Astrocyte (in vitro differentiated cells and primary cell): ENCODE measurements at regions not wholly inside any gene's neighbourhood (a gene's known extent, or its start where the extent isn't known, plus 50 kb on each side); places are given as distances from the start of the nearest gene placed in this dataset.

Experiments
- DNase-seq: peaks from one replicate; pipeline ENCODE4 v3.0.0-alpha.2; 2010; ENCODE audit warnings: low read depth
- FAIRE-seq: peaks from 2 replicates; lab custom pipeline; 2011; peaks lifted over from hg19 to GRCh38; lab: Jason Lieb, UNC
- H2AFZ ChIP-seq: 2 replicates; pipeline ENCODE4 v1.6.0; 2012; ENCODE audit warnings: low read depth, low read length, inconsistent platforms
- H3K27ac ChIP-seq: 2 replicates; pipeline ENCODE4 v1.5.1; 2011; ENCODE audit warnings: low read depth, low read length, inconsistent platforms
- H3K27me3 ChIP-seq: 2 replicates; pipeline ENCODE4 v1.6.0; 2011; ENCODE audit warnings: low read length, inconsistent platforms; ENCODE audit not compliant: insufficient read depth
- H3K36me3 ChIP-seq: 2 replicates; pipeline ENCODE4 v1.5.1; 2011; ENCODE audit warnings: low read length, inconsistent platforms; ENCODE audit not compliant: insufficient read depth
- H3K4me1 ChIP-seq: 2 replicates; pipeline ENCODE4 v1.5.1; 2011; ENCODE audit warnings: low read length, inconsistent platforms; ENCODE audit not compliant: insufficient read depth
- H3K4me2 ChIP-seq: 2 replicates; pipeline ENCODE4 v1.6.0; 2012; ENCODE audit warnings: low read length, inconsistent platforms
- H3K4me3 ChIP-seq: 2 replicates; pipeline ENCODE4 v1.5.1; 2011; ENCODE audit warnings: low read depth, mild to moderate bottlenecking, low read length, inconsistent platforms; ENCODE audit not compliant: insufficient read depth
- H3K79me2 ChIP-seq: 2 replicates; pipeline ENCODE4 v1.6.0; 2012; ENCODE audit warnings: mild to moderate bottlenecking, low read length, inconsistent platforms; ENCODE audit not compliant: insufficient read depth
- H3K9ac ChIP-seq: 2 replicates; pipeline ENCODE4 v1.6.0; 2012; ENCODE audit warnings: mild to moderate bottlenecking, low read length, inconsistent platforms
- H3K9me3 ChIP-seq: 2 replicates; pipeline ENCODE4 v1.5.1; 2012; ENCODE audit warnings: low read depth, mild to moderate bottlenecking, low read length, inconsistent platforms; ENCODE audit not compliant: insufficient read depth
- H4K20me1 ChIP-seq: 2 replicates; pipeline ENCODE4 v1.6.0; 2012; ENCODE audit warnings: low read length, inconsistent platforms; ENCODE audit not compliant: insufficient read depth
- H3K27ac Mint-ChIP-seq: one replicate; pipeline ENCODE4 v1.8.0; 2021; ENCODE audit warnings: mild to moderate bottlenecking, mixed read lengths; ENCODE audit not compliant: unreplicated experiment
- H3K27me3 Mint-ChIP-seq: one replicate; pipeline ENCODE4 v1.8.0; 2021; ENCODE audit warnings: low read depth, mixed read lengths; ENCODE audit not compliant: unreplicated experiment
- H3K36me3 Mint-ChIP-seq: one replicate; pipeline ENCODE4 v1.8.0; 2021; ENCODE audit warnings: low read depth, mixed read lengths; ENCODE audit not compliant: unreplicated experiment
- H3K4me1 Mint-ChIP-seq: one replicate; pipeline ENCODE4 v1.8.0; 2021; ENCODE audit warnings: low read depth, mixed read lengths; ENCODE audit not compliant: unreplicated experiment
- H3K4me3 Mint-ChIP-seq: one replicate; pipeline ENCODE4 v1.8.0; 2021; ENCODE audit warnings: mild to moderate bottlenecking, moderate library complexity, mixed read lengths; ENCODE audit not compliant: unreplicated experiment
- H3K9me3 Mint-ChIP-seq: one replicate; pipeline ENCODE4 v1.8.0; 2021; ENCODE audit warnings: mild to moderate bottlenecking, mixed read lengths; ENCODE audit not compliant: unreplicated experiment
- CTCF ChIP-seq: IDR thresholded peaks from 2 replicates; pipeline ENCODE4 v1.5.1; 2011; ENCODE audit warnings: low read depth, mild to moderate bottlenecking, inconsistent platforms, low read length, moderate library complexity; ENCODE audit not compliant: insufficient read depth
- EZH2 ChIP-seq: IDR thresholded peaks from 2 replicates; pipeline ENCODE4 v1.6.1; 2012; ENCODE audit warnings: mild to moderate bottlenecking, low read length, inconsistent platforms; ENCODE audit not compliant: insufficient read depth

- H3K36me3 ChIP-seq, result no peaks in the 10 kb centered on the region
- TF ChIP-seq EZH2 (no peak), CTCF (no peak)
- no peaks in the 10 kb centered on the region for H3K27me3 Mint-ChIP-seq
- H3K4me3 ChIP-seq, result no peak overlapping the region
- FAIRE-seq (no peak), DNase-seq (no peak)
- no peak overlapping the region for H3K9ac ChIP-seq
- H3K27ac Mint-ChIP-seq, result no peak overlapping the region
- no peak overlapping the region for H3K4me2 ChIP-seq
- peaks cover 4% of the 10 kb centered on the region for H3K4me1 ChIP-seq
- H3K36me3 Mint-ChIP-seq, result peaks cover 2% of the 10 kb centered on the region
- no peaks in the 10 kb centered on the region for H3K27me3 ChIP-seq
- H3K4me1 Mint-ChIP-seq, result peaks cover 28% of the 10 kb centered on the region
- H3K9me3 Mint-ChIP-seq, result no peaks in the 10 kb centered on the region
- no peak overlapping the region for H3K27ac ChIP-seq
- H3K9me3 ChIP-seq, result no peaks in the 10 kb centered on the region
- H3K79me2 ChIP-seq, result no peaks in the 10 kb centered on the region
- no peak overlapping the region for H2AFZ ChIP-seq
- H4K20me1 ChIP-seq, result no peaks in the 10 kb centered on the region
- no peak overlapping the region for H3K4me3 Mint-ChIP-seq
Observed at GRCh38 chr5:167869125-167869524, 422.3 kb upstream of the WWC1 start.

GRCh38 chr5:167870055-167870454, 421.4 kb upstream of the WWC1 start:
- no peaks in the 10 kb centered on the region for H3K27me3 ChIP-seq
- H4K20me1 ChIP-seq, result no peaks in the 10 kb centered on the region
- H3K4me1 ChIP-seq, result peaks cover 4% of the 10 kb centered on the region
- peaks cover 25% of the 10 kb centered on the region for H3K4me1 Mint-ChIP-seq
- H3K79me2 ChIP-seq, result no peaks in the 10 kb centered on the region
- no peak overlapping the region for H3K4me3 ChIP-seq
- peaks cover 5% of the 10 kb centered on the region for H3K36me3 Mint-ChIP-seq
- no peak overlapping the region for H3K4me2 ChIP-seq
- H3K27ac ChIP-seq, result no peak overlapping the region
- H3K36me3 ChIP-seq, result no peaks in the 10 kb centered on the region
- peak; percentile 82 for DNase-seq
- H3K27ac Mint-ChIP-seq, result no peak overlapping the region
- H2AFZ ChIP-seq, result no peak overlapping the region
- H3K27me3 Mint-ChIP-seq, result no peaks in the 10 kb centered on the region
- no peak overlapping the region for H3K9ac ChIP-seq
- no peak overlapping the region for H3K4me3 Mint-ChIP-seq
- no peak for FAIRE-seq
- no peaks in the 10 kb centered on the region for H3K9me3 Mint-ChIP-seq
- TF ChIP-seq EZH2 (no peak), CTCF (no peak)
- H3K9me3 ChIP-seq, result no peaks in the 10 kb centered on the region

- Histone ChIP-seq H3K4me3 (no peak overlapping the region), H3K4me1 (peaks cover 4% of the 10 kb centered on the region), H3K36me3 (no peaks in the 10 kb centered on the region), H3K27me3 (no peaks in the 10 kb centered on the region), H3K27ac (no peak overlapping the region), H3K9me3 (no peaks in the 10 kb centered on the region), H3K79me2 (no peaks in the 10 kb centered on the region), H3K9ac (no peak overlapping the region), H2AFZ (no peak overlapping the region), H4K20me1 (no peaks in the 10 kb centered on the region), H3K4me2 (no peak overlapping the region)
- H3K4me1 Mint-ChIP-seq, result peaks cover 25% of the 10 kb centered on the region
- TF ChIP-seq EZH2 (no peak), CTCF (no peak)
- peak overlapping the region; percentile 59 for H3K27ac Mint-ChIP-seq
- H3K27me3 Mint-ChIP-seq, result no peaks in the 10 kb centered on the region
- H3K9me3 Mint-ChIP-seq, result no peaks in the 10 kb centered on the region
- DNase-seq, result peak; percentile 65
- H3K36me3 Mint-ChIP-seq, result peaks cover 9% of the 10 kb centered on the region
- FAIRE-seq, result peak; percentile 20
- H3K4me3 Mint-ChIP-seq, result no peak overlapping the region
Observed at GRCh38 chr5:167871091-167871490, 420.4 kb upstream of the WWC1 start.
